ES-I3 (cell line): ENCODE measurements at regions not wholly inside any gene's neighbourhood (a gene's known extent, or its start where the extent isn't known, plus 50 kb on each side); places are given as distances from the start of the nearest gene placed in this dataset.
"Not testable (repeated sequence)": the region's sequence is repeated elsewhere in the genome, so short reads cannot be mapped to it uniquely, and the experiment has no call there.

Source experiments
- H3K36me3 ChIP-seq: 2 replicates; pipeline ENCODE4 v1.6.1; 2013; ENCODE audit warnings: mild to moderate bottlenecking, low read length, control low read depth, moderate library complexity; ENCODE audit not compliant: insufficient read depth
- H3K4me1 ChIP-seq: 2 replicates; pipeline ENCODE4 v1.6.1; 2013; ENCODE audit warnings: mild to moderate bottlenecking, control low read depth, low read length; ENCODE audit not compliant: insufficient read depth
- H3K9ac ChIP-seq: 2 replicates; pipeline ENCODE4 v1.6.1; 2013; ENCODE audit warnings: low read depth, mild to moderate bottlenecking, low read length, moderate library complexity
- H3K9me3 ChIP-seq: 2 replicates; pipeline ENCODE4 v1.6.1; 2013; ENCODE audit warnings: mild to moderate bottlenecking, low read length, moderate library complexity; ENCODE audit not compliant: control insufficient read depth, insufficient read depth

- H3K36me3 ChIP-seq, result no peaks in the 10 kb centered on the region
- no peak overlapping the region for H3K9ac ChIP-seq
- no peaks in the 10 kb centered on the region for H3K4me1 ChIP-seq
- no peaks in the 10 kb centered on the region for H3K9me3 ChIP-seq
These were observed 634.3 kb upstream of the MAP3K7 start for GRCh38 chr6:91221072-91221720.

DNA sequence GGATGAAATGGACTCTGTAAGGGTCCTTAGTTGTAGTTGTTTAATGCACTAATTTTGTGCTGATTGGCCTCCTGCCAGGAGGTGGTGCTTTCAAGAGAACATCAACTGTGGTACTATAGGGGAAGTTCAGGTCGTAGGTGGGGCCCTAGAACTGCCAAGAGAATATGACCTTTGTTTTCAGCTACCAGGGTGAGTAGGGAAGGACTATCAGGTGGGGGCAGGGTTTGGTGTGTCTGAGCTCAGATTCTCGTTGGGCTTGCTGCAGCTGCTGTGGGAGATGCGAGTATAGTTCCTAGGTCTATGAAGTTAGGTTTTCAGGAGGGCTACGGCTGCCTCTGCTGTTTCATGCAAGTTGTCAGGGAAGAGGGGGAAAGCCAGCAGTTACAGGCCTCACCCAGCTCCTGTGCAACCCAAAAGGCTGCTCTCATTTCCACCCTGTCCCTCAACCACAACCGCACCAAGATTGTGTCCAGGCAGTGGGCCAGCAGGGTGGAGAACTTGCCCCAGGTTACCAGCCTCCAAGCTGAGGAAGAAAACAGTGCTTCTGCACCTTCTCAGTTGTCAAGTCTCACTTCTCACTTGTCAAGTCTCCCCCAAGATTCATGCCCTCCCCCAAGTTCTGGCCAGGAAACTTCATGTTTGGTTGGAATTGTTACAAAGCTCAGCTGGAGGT is 626.5 kb upstream of the MAP3K7 start:
- Histone ChIP-seq H3K9ac (no peak overlapping the region), H3K9me3 (peaks cover 2% of the 10 kb centered on the region; the same call in 1 of the 2 replicates), H3K36me3 (no peaks in the 10 kb centered on the region), H3K4me1 (no peaks in the 10 kb centered on the region)

GRCh38 chr6:91198588-91199255 is 611.9 kb upstream of the MAP3K7 start:
- H3K9me3 ChIP-seq, result no peaks in the 10 kb centered on the region
- no peak overlapping the region for H3K9ac ChIP-seq
- H3K36me3 ChIP-seq, result no peaks in the 10 kb centered on the region

DNA sequence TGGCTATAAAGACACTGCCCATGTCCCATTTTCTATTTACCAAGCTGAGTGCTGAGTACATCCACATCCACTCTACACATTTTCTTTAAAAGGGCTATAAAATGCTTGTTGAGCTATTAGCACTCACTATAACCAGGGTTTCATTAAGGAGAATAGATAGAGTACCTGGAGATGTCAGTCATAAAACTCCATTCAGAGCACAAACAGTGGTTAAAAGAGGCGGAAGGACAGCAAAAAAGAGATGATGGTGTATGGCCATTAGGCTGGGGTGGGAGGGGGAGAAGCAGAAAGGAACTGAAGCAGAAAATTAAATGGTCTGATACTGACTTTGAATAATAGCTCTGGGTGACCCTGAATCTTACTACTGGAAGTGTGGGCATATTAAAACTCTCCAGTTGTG is 609.9 kb upstream of the MAP3K7 start:
- Histone ChIP-seq H3K9ac (no peak overlapping the region), H3K9me3 (no peaks in the 10 kb centered on the region), H3K36me3 (no peaks in the 10 kb centered on the region), H3K4me1 (peaks cover 5% of the 10 kb centered on the region; the same call in 1 of the 2 replicates)

More at GRCh38 chr6:91198588-91199255, 611.9 kb upstream of the MAP3K7 start:
- H3K4me1 ChIP-seq, result peaks cover 5% of the 10 kb centered on the region; the same call in 1 of the 2 replicates

- Histone ChIP-seq H3K9me3 (no peaks in the 10 kb centered on the region), H3K36me3 (no peaks in the 10 kb centered on the region), H3K4me1 (no peaks in the 10 kb centered on the region), H3K9ac (no peak overlapping the region)
These were observed 606.6 kb upstream of the MAP3K7 start for GRCh38 chr6:91193446-91193845.

DNA sequence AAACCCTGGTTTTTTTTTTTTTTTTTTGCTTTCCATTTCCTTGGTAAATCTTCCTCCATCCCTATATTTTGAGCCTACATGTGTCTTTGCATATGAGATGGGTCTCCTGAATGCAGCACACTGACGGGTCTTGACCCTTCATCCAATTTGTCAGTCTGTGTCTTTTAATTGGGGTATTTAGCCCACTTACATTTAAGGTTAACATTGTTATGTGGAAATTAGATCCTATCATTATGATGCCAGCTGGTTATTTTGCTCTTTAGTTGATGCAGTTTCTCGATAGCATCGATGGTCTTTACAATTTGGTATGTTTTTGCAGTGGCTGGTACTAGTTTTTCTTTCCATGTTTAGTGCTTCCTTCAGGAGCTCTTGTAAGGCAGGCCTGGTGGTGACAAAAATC is 603.2 kb upstream of the MAP3K7 start:
- H3K9me3 ChIP-seq, H3K9ac ChIP-seq, H3K4me1 ChIP-seq, H3K36me3 ChIP-seq: not testable (repeated sequence)

DNA sequence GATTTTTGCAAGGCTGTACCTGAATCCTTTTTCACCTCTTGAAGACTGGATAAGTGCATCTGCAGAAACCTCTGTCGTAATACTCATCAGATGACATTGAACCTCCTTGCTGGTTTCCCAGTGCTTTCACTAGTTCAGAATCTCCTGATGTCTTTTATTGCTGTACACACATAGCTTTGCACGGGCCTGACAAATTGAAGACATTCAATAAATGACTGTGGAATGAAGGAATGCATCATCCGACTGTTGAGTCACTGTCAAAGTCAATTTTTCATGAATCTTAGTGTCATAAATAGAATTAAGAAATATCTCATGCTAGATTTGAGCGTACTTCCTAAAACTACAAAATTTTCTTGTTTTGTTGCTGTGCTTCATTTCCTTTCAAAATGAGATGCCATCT is 598.2 kb upstream of the MAP3K7 start:
- H3K9ac ChIP-seq, result no peak overlapping the region
- H3K36me3 ChIP-seq, result no peaks in the 10 kb centered on the region
- H3K9me3 ChIP-seq, result no peaks in the 10 kb centered on the region
- H3K4me1 ChIP-seq, result no peaks in the 10 kb centered on the region

- Histone ChIP-seq H3K9ac (no peak overlapping the region), H3K36me3 (no peaks in the 10 kb centered on the region), H3K4me1 (peaks cover 5% of the 10 kb centered on the region; the same call in 1 of the 2 replicates), H3K9me3 (no peaks in the 10 kb centered on the region)
These were observed 594.5 kb upstream of the MAP3K7 start for GRCh38 chr6:91181416-91181815.

- no peak overlapping the region for H3K9ac ChIP-seq
- no peaks in the 10 kb centered on the region for H3K9me3 ChIP-seq
- H3K4me1 ChIP-seq, result peaks cover 9% of the 10 kb centered on the region; the same call in 1 of the 2 replicates
- no peaks in the 10 kb centered on the region for H3K36me3 ChIP-seq
These were observed 586.8 kb upstream of the MAP3K7 start for GRCh38 chr6:91173651-91174050.

GRCh38 chr6:91173186-91173585 is 586.3 kb upstream of the MAP3K7 start:
- Histone ChIP-seq H3K9me3 (no peaks in the 10 kb centered on the region), H3K4me1 (peaks cover 9% of the 10 kb centered on the region; the same call in 1 of the 2 replicates), H3K9ac (no peak overlapping the region), H3K36me3 (no peaks in the 10 kb centered on the region)

- Histone ChIP-seq H3K9me3 (no peaks in the 10 kb centered on the region), H3K9ac (no peak overlapping the region), H3K36me3 (no peaks in the 10 kb centered on the region), H3K4me1 (peaks cover 7% of the 10 kb centered on the region; the same call in 1 of the 2 replicates)
These were observed 585.0 kb upstream of the MAP3K7 start for GRCh38 chr6:91171754-91172462.

GRCh38 chr6:91167846-91168245 is 581.0 kb upstream of the MAP3K7 start:
- Histone ChIP-seq H3K36me3 (no peaks in the 10 kb centered on the region), H3K4me1 (0 out of 2 replicates have a peak, but pooled peaks cover 3% of the 10 kb centered on the region), H3K9me3 (no peaks in the 10 kb centered on the region), H3K9ac (no peak overlapping the region)

GRCh38 chr6:91166271-91167046 is 579.6 kb upstream of the MAP3K7 start:
- H3K4me1 ChIP-seq, result 0 out of 2 replicates have a peak, but pooled peaks cover 3% of the 10 kb centered on the region
- H3K36me3 ChIP-seq, result no peaks in the 10 kb centered on the region
- H3K9me3 ChIP-seq, result no peaks in the 10 kb centered on the region
- H3K9ac ChIP-seq, result no peak overlapping the region

GRCh38 chr6:91164105-91164504 is 577.2 kb upstream of the MAP3K7 start:
- Histone ChIP-seq H3K4me1 (no peaks in the 10 kb centered on the region), H3K36me3 (no peaks in the 10 kb centered on the region), H3K9me3 (no peaks in the 10 kb centered on the region), H3K9ac (no peak overlapping the region)
